Nephron (organoid): ENCODE measurements at regions not wholly inside any gene's neighbourhood (a gene's known extent, or its start where the extent isn't known, plus 50 kb on each side); places are given as distances from the start of the nearest gene placed in this dataset.

Experiments used
- H3K27ac Mint-ChIP-seq, 3 experiments: 2 replicates each; pipeline ENCODE4 v1.8.0; 2020; ENCODE audit warnings: mixed read lengths in 3 of 3, mild to moderate bottlenecking in 2 of 3, moderate library complexity in 1 of 3
- H3K27me3 Mint-ChIP-seq: 2 replicates; pipeline ENCODE4 v1.8.0; 2021; ENCODE audit warnings: low read depth, mild to moderate bottlenecking, moderate library complexity, mixed read lengths
- H3K36me3 Mint-ChIP-seq: 2 replicates; pipeline ENCODE4 v1.8.0; 2020; ENCODE audit warnings: low read depth, mixed read lengths
- H3K4me1 Mint-ChIP-seq: 2 replicates; pipeline ENCODE4 v1.8.0; 2020; ENCODE audit warnings: mixed read lengths
- H3K4me3 Mint-ChIP-seq, 3 experiments: 2 replicates each; pipeline ENCODE4 v1.8.0; 2020; ENCODE audit warnings: mild to moderate bottlenecking in 3 of 3, mixed read lengths in 3 of 3, moderate library complexity in 2 of 3
- H3K9me3 Mint-ChIP-seq: 2 replicates; pipeline ENCODE4 v1.8.0; 2020; ENCODE audit warnings: mixed read lengths
- CTCF ChIP-seq, 3 experiments: fragments of 200-600 bp; sonication (generic); IDR thresholded peaks; one replicate each; pipeline ENCODE4 v1.5.0; 2021; ENCODE audit warnings: antibody characterized with exemption in 3 of 3; ENCODE audit not compliant: unreplicated experiment in 3 of 3

GRCh38 chr5:162638849-162639248 is 571.3 kb downstream of the GABRG2 start:
- Mint-ChIP-seq H3K9me3 (peaks cover 15% of the 10 kb centered on the region), H3K4me3 (no peak overlapping the region), H3K27me3 (no peaks in the 10 kb centered on the region), H3K36me3 (no peaks in the 10 kb centered on the region), H3K4me1 (no peaks in the 10 kb centered on the region), H3K27ac (no peak overlapping the region)
- TF ChIP-seq CTCF (IDR thresholded peaks at IDR 0.05; ENCODE audit: unreplicated experiment in 3 of 3) = no peak

GRCh38 chr5:162641142-162641813 is 573.7 kb downstream of the GABRG2 start:
- Mint-ChIP-seq H3K9me3 (peaks cover 4% of the 10 kb centered on the region), H3K36me3 (no peaks in the 10 kb centered on the region), H3K4me3 (no peak overlapping the region), H3K27me3 (no peaks in the 10 kb centered on the region), H3K27ac (no peak overlapping the region), H3K4me1 (no peaks in the 10 kb centered on the region)
- no peak for TF ChIP-seq CTCF (IDR thresholded peaks at IDR 0.05; ENCODE audit: unreplicated experiment in 3 of 3)

GRCh38 chr5:162654661-162655405 is 587.3 kb downstream of the GABRG2 start:
- H3K36me3 Mint-ChIP-seq = no peaks in the 10 kb centered on the region
- no peaks in the 10 kb centered on the region for H3K27me3 Mint-ChIP-seq
- peaks cover 2% of the 10 kb centered on the region for H3K9me3 Mint-ChIP-seq
- no peak overlapping the region for H3K4me3 Mint-ChIP-seq
- no peak for TF ChIP-seq CTCF (IDR thresholded peaks at IDR 0.05; ENCODE audit: unreplicated experiment in 3 of 3)
- H3K27ac Mint-ChIP-seq = no peak overlapping the region
- H3K4me1 Mint-ChIP-seq = no peaks in the 10 kb centered on the region

GRCh38 chr5:162657076-162657475 is 589.5 kb downstream of the GABRG2 start:
- Mint-ChIP-seq H3K4me3 (no peak overlapping the region), H3K9me3 (no peaks in the 10 kb centered on the region), H3K36me3 (no peaks in the 10 kb centered on the region), H3K4me1 (no peaks in the 10 kb centered on the region), H3K27me3 (no peaks in the 10 kb centered on the region), H3K27ac (no peak overlapping the region)
- no peak for TF ChIP-seq CTCF (IDR thresholded peaks at IDR 0.05; ENCODE audit: unreplicated experiment in 3 of 3)

- H3K27ac Mint-ChIP-seq = no peak overlapping the region
- no peak for TF ChIP-seq CTCF (IDR thresholded peaks at IDR 0.05; ENCODE audit: unreplicated experiment in 3 of 3)
- H3K27me3 Mint-ChIP-seq = no peaks in the 10 kb centered on the region
- no peaks in the 10 kb centered on the region for H3K4me1 Mint-ChIP-seq
- H3K36me3 Mint-ChIP-seq = no peaks in the 10 kb centered on the region
- no peaks in the 10 kb centered on the region for H3K9me3 Mint-ChIP-seq
- no peak overlapping the region for H3K4me3 Mint-ChIP-seq
These were observed 597.3 kb downstream of the GABRG2 start for GRCh38 chr5:162664846-162665245.

GRCh38 chr5:162668926-162669325 is 601.4 kb downstream of the GABRG2 start:
- Mint-ChIP-seq H3K4me3 (no peak overlapping the region), H3K27ac (no peak overlapping the region), H3K27me3 (no peaks in the 10 kb centered on the region), H3K9me3 (no peaks in the 10 kb centered on the region), H3K36me3 (no peaks in the 10 kb centered on the region), H3K4me1 (no peaks in the 10 kb centered on the region)
- TF ChIP-seq CTCF (IDR thresholded peaks at IDR 0.05; ENCODE audit: unreplicated experiment in 3 of 3) = no peak
